K562 (cell line): ENCODE measurements at regions not wholly inside any gene's neighbourhood (a gene's known extent, or its start where the extent isn't known, plus 50 kb on each side); places are given as distances from the start of the nearest gene placed in this dataset.

Source experiments
- ATAC-seq: fragments of 200-7000 bp; cut with Tn5 transposase; 3 replicates; pipeline ENCODE4 v1.9.1; 2020; ENCODE audit warnings: moderate library complexity
- BruUV-seq: library from RNA; stranded (reverse); fragments of 400-500 nt; replicated peaks from 2 replicates; lab custom pipeline; 2021; lab: Mats Ljungman, UMichigan
- CTCF ChIA-PET: fragments of 300-600 bp; formaldehyde crosslinking; extraction: SDS; loops from one replicate; lab custom pipeline; 2021; ENCODE audit warnings: low intra/inter-chr PET ratio; lab: Yijun Ruan, JAX
- POLR2A ChIA-PET: fragments of 300-600, 350-650 bp; sonication (Branson Sonifier 250); formaldehyde crosslinking; extraction: SDS; loops from one replicate; lab custom pipeline; 2021; ENCODE audit warnings: antibody characterized with exemption, inconsistent platforms; lab: Yijun Ruan, JAX
- DNase-seq, 4 experiments: peaks; one replicate each; pipeline versions ENCODE4 v3.0.0 to v3.0.0-alpha.2; 2011 to 2018; ENCODE audit warnings: low spot score in 3 of 4, mixed read lengths in 3 of 4; ENCODE audit errors: extremely low read depth in 1 of 4
- FAIRE-seq: peaks from 2 replicates; lab custom pipeline; 2011; peaks lifted over from hg19 to GRCh38; lab: Jason Lieb, UNC
- H2AFZ ChIP-seq: 2 replicates; pipeline ENCODE4 v1.6.0; 2011; ENCODE audit warnings: low read depth, low read length, control low read depth, inconsistent platforms
- H3K27ac ChIP-seq: fragments of 200-600 bp; 3 replicates; pipeline ENCODE4 v1.8.0; 2011; ENCODE audit warnings: low read depth, mild to moderate bottlenecking, control low read depth, inconsistent platforms, low read length, moderate library complexity, mixed read lengths; ENCODE audit errors: extremely low read depth
- H3K27me3 ChIP-seq, 2 experiments: fragments of 300-600 bp in 1 of 2; 2 replicates in 1 of 2; 3 replicates in 1 of 2; pipeline versions ENCODE4 v1.6.0 to v1.8.0; 2011; ENCODE audit warnings: inconsistent platforms in 2 of 2, low read length in 2 of 2, mild to moderate bottlenecking in 1 of 2, mixed read lengths in 1 of 2, moderate library complexity in 1 of 2; ENCODE audit not compliant: control insufficient read depth in 2 of 2, insufficient read depth in 2 of 2
- H3K36me3 ChIP-seq: fragments of 300-600 bp; 3 replicates; pipeline ENCODE4 v1.8.0; 2011; ENCODE audit warnings: mild to moderate bottlenecking, low read length, inconsistent platforms; ENCODE audit not compliant: control insufficient read depth, insufficient read depth
- H3K4me1 ChIP-seq, 2 experiments: fragments of 200-600 bp in 1 of 2; replicated peaks in 1 of 2; 2 replicates in 1 of 2; 3 replicates in 1 of 2; pipeline versions ENCODE4 v1.5.1 to v1.8.0; 2011; ENCODE audit warnings: inconsistent platforms in 2 of 2, low read length in 2 of 2, mild to moderate bottlenecking in 1 of 2, mixed read lengths in 1 of 2, moderate library complexity in 1 of 2; ENCODE audit not compliant: control insufficient read depth in 2 of 2, insufficient read depth in 2 of 2
- H3K4me2 ChIP-seq: 2 replicates; pipeline ENCODE4 v1.6.1; 2011; ENCODE audit warnings: low read length, control low read depth, inconsistent platforms, mixed read lengths; ENCODE audit not compliant: insufficient read depth
- H3K4me3 ChIP-seq: fragments of 200-600 bp; sonication (generic), shearing (Covaris generic); 2 replicates; pipeline ENCODE4 v1.5.1; 2016; ENCODE audit warnings: control low read depth, inconsistent platforms
- H3K79me2 ChIP-seq: fragments of 200-600 bp; 3 replicates; pipeline ENCODE4 v1.8.0; 2011; ENCODE audit warnings: low read length, inconsistent platforms; ENCODE audit not compliant: control insufficient read depth, insufficient read depth
- H3K9ac ChIP-seq, 2 experiments: 2 replicates each; pipeline versions ENCODE4 v1.6.0 to v1.6.1; 2011; ENCODE audit warnings: low read depth in 2 of 2, low read length in 2 of 2, control low read depth in 1 of 2, inconsistent platforms in 1 of 2, mild to moderate bottlenecking in 1 of 2, mixed read lengths in 1 of 2; ENCODE audit not compliant: insufficient read depth in 1 of 2
- H3K9me1 ChIP-seq: one replicate; pipeline ENCODE4 v1.6.0; 2011; ENCODE audit warnings: inconsistent platforms, mild to moderate bottlenecking, low read length, moderate library complexity; ENCODE audit not compliant: control insufficient read depth, insufficient read depth
- H3K9me3 ChIP-seq: replicated peaks from 2 replicates; pipeline ENCODE4 v1.5.1; 2011; ENCODE audit warnings: low read depth, low read length, inconsistent platforms; ENCODE audit not compliant: control insufficient read depth, insufficient read depth
- H4K20me1 ChIP-seq: replicated peaks from 2 replicates; pipeline ENCODE4 v1.6.1; 2011; ENCODE audit warnings: low read length, inconsistent platforms, mixed read lengths; ENCODE audit not compliant: control insufficient read depth, insufficient read depth
- CTBP1 ChIP-seq: fragments of 450-650 bp; IDR thresholded peaks from 2 replicates; pipeline ENCODE4 v1.6.1; 2016; ENCODE audit warnings: borderline replicate concordance
- FOS ChIP-seq: IDR thresholded peaks from 3 replicates; pipeline ENCODE4 v1.6.1; 2011; ENCODE audit not compliant: insufficient read length; ENCODE audit errors: extremely low read depth
- FOSL1 ChIP-seq: fragments of 200-800 bp; sonication (Bioruptor generic); conservative IDR thresholded peaks from 2 replicates; pipeline ENCODE4 v1.6.1; 2016; ENCODE audit warnings: missing genetic modification characterization, missing compliant biosample characterization
- FOXP1 ChIP-seq: sonication (generic); formaldehyde crosslinking; IDR thresholded peaks from 2 replicates; pipeline ENCODE4 v1.8.0; 2022; ENCODE audit warnings: mild to moderate bottlenecking, missing genetic modification reagents
- KHSRP ChIP-seq: fragments of 450-650 bp; IDR thresholded peaks from 2 replicates; pipeline ENCODE4 v1.6.1; 2017
- LCOR ChIP-seq: sonication (generic); formaldehyde crosslinking; IDR thresholded peaks from 2 replicates; pipeline ENCODE4 v1.8.0; 2022; ENCODE audit warnings: mild to moderate bottlenecking, missing genetic modification reagents
- MTA2 ChIP-seq: fragments of 450-650 bp; IDR thresholded peaks from 2 replicates; pipeline ENCODE4 v1.6.1; 2016; ENCODE audit warnings: low read depth
- NFATC3 ChIP-seq: fragments of 450-650 bp; IDR thresholded peaks from 2 replicates; pipeline ENCODE4 v1.6.1; 2017; ENCODE audit warnings: mild to moderate bottlenecking
- NFRKB ChIP-seq: fragments of 450-650 bp; IDR thresholded peaks from 2 replicates; pipeline ENCODE4 v1.6.1; 2016; ENCODE audit warnings: low read depth
- PHF21A ChIP-seq: fragments of 450-650 bp; IDR thresholded peaks from 2 replicates; pipeline ENCODE4 v1.6.1; 2017; ENCODE audit warnings: low read depth, borderline replicate concordance
- POLR2H ChIP-seq: IDR thresholded peaks from 2 replicates; pipeline ENCODE4 v1.6.1; 2016; ENCODE audit warnings: missing genetic modification characterization, low read depth, mild to moderate bottlenecking, control low read depth, missing compliant biosample characterization, moderate library complexity
- RB1 ChIP-seq: fragments of 450-650 bp; IDR thresholded peaks from 2 replicates; pipeline ENCODE4 v1.6.1; 2017; ENCODE audit warnings: low read depth, mild to moderate bottlenecking
- RBM34 ChIP-seq: fragments of 200-400 bp; formaldehyde crosslinking; IDR thresholded peaks from 2 replicates; pipeline ENCODE4 v1.6.1; 2018; ENCODE audit warnings: low read length, borderline replicate concordance; ENCODE audit not compliant: insufficient read depth
- SIRT6 ChIP-seq: IDR thresholded peaks from one replicate; pipeline ENCODE4 v1.6.1; 2012; ENCODE audit warnings: low read depth, mild to moderate bottlenecking, control low read depth, inconsistent platforms, low read length, moderate library complexity
- SRSF1 ChIP-seq: fragments of 200-400 bp; formaldehyde crosslinking; IDR thresholded peaks from 2 replicates; pipeline ENCODE4 v1.6.1; 2017; ENCODE audit warnings: mild to moderate bottlenecking, low read depth, low read length, moderate library complexity
- TCFL5 ChIP-seq: fragments of 250-450 bp; sonication (Bioruptor Pico); conservative IDR thresholded peaks from 2 replicates; pipeline ENCODE4 v1.6.1; 2021; ENCODE audit warnings: mild to moderate bottlenecking, moderate library complexity, matching md5 sums
- YBX1 ChIP-seq: fragments of 450-650 bp; IDR thresholded peaks from 2 replicates; pipeline ENCODE4 v1.7.1; 2016; ENCODE audit warnings: mild to moderate bottlenecking
- ZBTB7A ChIP-seq: IDR thresholded peaks from 2 replicates; pipeline ENCODE4 v1.6.1; 2011; ENCODE audit warnings: low read depth, mild to moderate bottlenecking, low read length, moderate library complexity, borderline replicate concordance; ENCODE audit not compliant: control insufficient read depth
- ZNF140 ChIP-seq: fragments of 250-450 bp; sonication (Bioruptor Pico); IDR thresholded peaks from 2 replicates; pipeline ENCODE4 v1.8.0; 2021; ENCODE audit warnings: moderate library complexity, mild to moderate bottlenecking, inconsistent platforms
- ZNF232 ChIP-seq: sonication (generic); formaldehyde crosslinking; IDR thresholded peaks from 2 replicates; pipeline ENCODE4 v1.8.0; 2022; ENCODE audit warnings: mild to moderate bottlenecking, missing genetic modification reagents
- ZNF764 ChIP-seq: fragments of 250-450 bp; sonication (Bioruptor Pico); IDR thresholded peaks from 2 replicates; pipeline ENCODE4 v1.4.0; 2020; ENCODE audit warnings: low read depth, mild to moderate bottlenecking, moderate library complexity
- ZSCAN29 ChIP-seq: fragments of 450-650 bp; IDR thresholded peaks from 2 replicates; pipeline ENCODE4 v1.6.1; 2017
- WGBS: fragments of 100-300 bp; shearing (Covaris generic); methylation state at CpG from one replicate; pipeline ENCODE4 v1.1.6; 2016; ENCODE audit warnings: low coverage, mixed read lengths; ENCODE audit not compliant: insufficient coverage; ENCODE audit errors: missing lambda C conversion rate; 5-methylcytosine and 5-hydroxymethylcytosine counted together
- in situ Hi-C: fragments of 300-500 bp; cut with MboI; formaldehyde crosslinking; loops from 4 replicates; pipeline ENCODE4 v1.15.0; 2018; ENCODE audit warnings: inconsistent platforms, mixed read lengths
- intact Hi-C: fragments of 100-400 bp; cut with micrococcal nuclease; formaldehyde crosslinking; loops from 2 replicates; pipeline ENCODE4 v1.14.2; 2022

- no peak for DNase-seq
- WGBS: 66% methylated on average over 5 of the region's 5 CpGs
- ChIA-PET CTCF (no interaction called here), POLR2A (interaction anchor here (0.6 to 1.5 kb wide), 2 partner anchors 23 to 36 kb away, joined by 4 read pairs; no protein-coding TSS in a partner anchor)
- BruUV-seq: no TSS peak
- H3K9ac ChIP-seq: no peak overlapping the region
- no peak overlapping the region for H3K27ac ChIP-seq
- intact Hi-C loops (no loop called here), in situ Hi-C loops (no loop called here)
- no peak overlapping the region for H3K4me3 ChIP-seq
- no peaks in the 10 kb centered on the region for H3K9me3 ChIP-seq
- peaks cover 0 to 14% of the 10 kb centered on the region in 2 experiments; a peak in 4 of 5 replicates for H3K4me1 ChIP-seq
- no peak for FAIRE-seq
- TF ChIP-seq NFATC3 (no peak), TCFL5 (CRISPR knock-in tag) (no peak), ZNF232 (CRISPR knock-in tag) (no peak), ZSCAN29 (no peak), RBM34 (no peak)
- ATAC-seq: no peak
- H3K4me2 ChIP-seq: no peak overlapping the region
- H3K27me3 ChIP-seq: no peaks in the 10 kb centered on the region
- no peaks in the 10 kb centered on the region for H3K9me1 ChIP-seq
- H3K36me3 ChIP-seq: no peaks in the 10 kb centered on the region; the same call in 2 of the 3 replicates
- H2AFZ ChIP-seq: no peak overlapping the region
- no peaks in the 10 kb centered on the region for H4K20me1 ChIP-seq
- peaks cover 52% of the 10 kb centered on the region for H3K79me2 ChIP-seq
Measured at GRCh38 chr15:94917068-94917467, 685.7 kb downstream of the MCTP2 start.

- H3K9ac ChIP-seq: no peak overlapping the region
- H3K9me1 ChIP-seq: no peaks in the 10 kb centered on the region
- no peak for FAIRE-seq
- ATAC-seq: no peak
- H3K27ac ChIP-seq: no peak overlapping the region
- no peaks in the 10 kb centered on the region for H3K27me3 ChIP-seq
- in situ Hi-C loops (no loop called here), intact Hi-C loops (no loop called here)
- H3K4me2 ChIP-seq: no peak overlapping the region
- H3K79me2 ChIP-seq: peaks cover 17% of the 10 kb centered on the region; the same call in 2 of the 3 replicates
- H3K4me1 ChIP-seq: peaks cover 0 to 6% of the 10 kb centered on the region in 2 experiments; a peak in 3 of 5 replicates
- no TSS peak for BruUV-seq
- ChIA-PET POLR2A (no interaction called here), CTCF (no interaction called here)
- no peaks in the 10 kb centered on the region for H4K20me1 ChIP-seq
- 56% methylated on average over 6 of the region's 6 CpGs for WGBS
- no peaks in the 10 kb centered on the region; the same call in 2 of the 3 replicates for H3K36me3 ChIP-seq
- no peak overlapping the region for H3K4me3 ChIP-seq
- H3K9me3 ChIP-seq: no peaks in the 10 kb centered on the region
- DNase-seq: no peak
- no peak overlapping the region for H2AFZ ChIP-seq
- TF ChIP-seq MTA2 (no peak), KHSRP (no peak), POLR2H (no peak), FOSL1 (no peak), FOXP1 (CRISPR knock-in tag) (no peak), SIRT6 (no peak), ZBTB7A (no peak), ZNF764 (CRISPR knock-in tag) (no peak), LCOR (CRISPR knock-in tag) (no peak), RB1 (no peak), FOS (no peak), PHF21A (no peak), NFRKB (no peak), CTBP1 (no peak), ZNF140 (no peak), SRSF1 (no peak), YBX1 (no peak)
Measured at GRCh38 chr15:94921936-94922335, 690.6 kb downstream of the MCTP2 start.
